Activated CD4-positive, CD25-positive, alpha-beta regulatory T cell (primary cell): ENCODE measurements at regions not wholly inside any gene's neighbourhood (a gene's known extent, or its start where the extent isn't known, plus 50 kb on each side); places are given as distances from the start of the nearest gene placed in this dataset.
A peak's percentile ranks its signal among the peaks of the same experiment; 100 is the strongest.
"Not testable (repeated sequence)": the region's sequence is repeated elsewhere in the genome, so short reads cannot be mapped to it uniquely, and the experiment has no call there.

Source experiments
- DNase-seq, 4 experiments: peaks; one replicate each; lab custom pipeline; 2025; lab: John Stamatoyannopoulos, UW

DNA sequence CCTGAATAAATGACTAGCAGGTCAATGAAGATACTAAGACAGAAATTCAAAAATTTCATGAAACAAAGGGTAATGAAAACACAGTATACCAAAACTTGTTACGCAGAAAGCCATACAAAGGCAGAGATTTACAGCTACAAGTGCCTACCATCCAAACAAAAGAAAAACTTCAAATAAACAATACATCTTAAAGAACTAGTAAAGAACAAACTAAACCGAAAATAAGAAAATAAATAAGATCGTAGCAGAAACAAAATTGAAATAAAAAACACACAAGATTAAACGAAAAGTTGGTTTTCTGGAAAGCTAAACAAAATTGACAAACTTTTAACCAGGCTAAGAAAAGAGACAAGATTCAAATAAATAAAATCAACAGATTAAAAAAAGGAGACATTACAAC is 51.5 kb downstream of the VPREB1 start:
- DNase-seq, result not testable (repeated sequence)

DNA sequence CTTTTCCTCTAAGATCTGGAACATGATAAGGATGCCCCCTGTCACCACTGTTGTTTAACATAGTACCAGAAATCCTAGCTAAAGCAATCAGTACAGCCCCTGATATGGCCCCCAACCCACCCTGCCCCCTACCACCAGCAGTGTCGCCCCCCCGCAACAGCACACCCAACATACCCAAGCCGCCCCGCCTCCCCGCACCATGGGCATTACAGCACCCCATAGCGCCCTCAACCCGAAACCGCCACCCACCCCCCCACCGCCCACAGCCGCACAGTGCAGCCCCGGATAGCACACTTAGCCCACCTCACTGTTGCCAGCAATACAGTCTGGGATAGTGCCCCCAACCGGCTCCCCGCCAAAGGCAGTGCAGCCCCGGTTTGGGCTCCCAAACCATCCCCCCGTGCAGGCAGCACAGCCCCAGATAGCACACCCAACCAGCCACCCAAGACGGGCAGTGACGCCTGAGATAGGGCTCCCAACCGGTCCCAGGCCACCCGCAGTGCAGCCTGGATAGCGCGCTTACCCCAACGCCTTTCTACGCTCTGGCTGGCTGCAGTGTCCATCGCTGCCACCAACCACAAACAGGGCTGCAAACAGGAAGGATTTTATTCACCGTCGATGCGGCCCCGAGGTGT is 52.7 kb downstream of the VPREB1 start:
- not testable (repeated sequence) for DNase-seq

DNA sequence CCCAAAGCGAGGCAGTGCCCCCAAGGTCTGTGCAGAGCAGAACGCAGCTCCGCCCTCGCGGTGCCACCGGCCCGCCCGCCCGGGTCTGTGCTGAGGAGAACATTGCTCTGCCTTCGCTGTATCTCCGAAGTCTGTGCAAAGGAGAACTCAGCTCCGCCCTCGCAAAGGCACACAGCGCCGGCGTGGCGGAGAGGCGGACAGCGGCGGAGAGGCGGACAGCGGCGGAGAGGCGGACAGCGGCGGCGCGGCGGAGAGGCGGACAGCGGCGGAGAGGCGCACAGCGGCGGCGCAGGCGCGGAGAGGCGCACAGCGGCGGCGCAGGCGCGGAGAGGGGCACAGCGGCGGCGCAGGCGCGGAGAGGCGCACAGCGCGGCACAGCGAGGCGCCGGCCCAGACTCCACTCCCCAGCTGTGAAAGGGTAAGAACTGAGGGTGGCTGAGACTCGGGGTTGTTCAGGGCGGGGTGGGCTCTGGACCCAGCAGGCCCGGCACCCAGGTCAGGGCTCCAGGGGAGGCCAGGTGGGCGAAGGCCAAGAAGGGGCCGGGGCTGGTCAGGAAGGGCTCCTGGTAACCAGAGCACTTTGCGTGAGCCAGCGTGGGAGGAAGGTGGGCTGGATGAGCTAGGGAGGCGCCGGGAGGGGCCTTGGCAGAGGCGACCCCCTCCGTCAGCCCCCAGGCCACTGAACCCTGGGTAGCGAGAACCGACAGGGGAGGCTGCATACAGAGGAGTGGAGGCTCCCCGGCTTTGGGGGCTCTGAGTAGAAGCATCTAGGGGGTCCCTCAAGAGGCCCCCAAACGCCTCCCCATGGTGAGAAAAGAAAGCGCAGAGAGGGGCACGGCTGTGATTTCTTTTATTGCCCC is 53.4 kb downstream of the VPREB1 start:
- DNase-seq, result peak; percentile 49 to 71 (median 58)

DNA sequence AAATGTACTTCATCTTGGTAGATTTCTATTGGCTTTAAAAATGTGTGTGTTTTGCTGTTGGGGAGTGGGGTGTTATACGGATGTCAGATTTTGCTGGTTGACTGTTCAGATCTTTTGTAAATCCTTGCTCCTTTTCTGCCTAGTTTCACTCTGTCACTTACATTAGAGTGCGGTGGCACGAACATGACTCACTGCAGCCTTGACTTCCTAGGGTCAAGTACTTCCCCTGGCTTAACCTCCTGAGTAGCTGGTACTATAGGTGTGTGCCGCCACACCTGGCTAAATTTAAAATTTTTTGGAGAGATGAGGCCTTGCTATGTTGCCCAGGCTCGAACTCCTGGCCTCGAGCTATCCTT is 54.0 kb downstream of the VPREB1 start:
- DNase-seq, result not testable (repeated sequence)

DNA sequence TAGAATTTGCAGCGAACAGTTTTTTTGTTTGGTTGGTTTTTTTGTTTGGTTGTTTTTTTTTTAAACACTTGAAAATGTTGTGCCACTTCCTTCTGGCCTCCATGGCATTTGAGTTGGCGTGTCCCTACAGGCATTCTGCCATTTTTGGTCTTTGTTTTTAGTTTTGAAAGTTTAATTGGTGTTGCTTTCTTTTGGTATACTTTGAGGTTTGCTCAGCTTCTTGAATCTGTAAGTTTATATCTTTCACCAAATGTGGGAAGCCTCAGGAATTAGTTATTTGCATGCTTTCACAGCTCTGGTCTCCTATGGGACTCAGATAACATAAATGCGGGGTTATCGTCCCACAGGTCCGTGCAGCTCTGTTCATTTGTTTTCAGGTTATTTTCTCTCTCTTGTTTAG is 55.9 kb downstream of the VPREB1 start:
- not testable (repeated sequence) for DNase-seq

DNA sequence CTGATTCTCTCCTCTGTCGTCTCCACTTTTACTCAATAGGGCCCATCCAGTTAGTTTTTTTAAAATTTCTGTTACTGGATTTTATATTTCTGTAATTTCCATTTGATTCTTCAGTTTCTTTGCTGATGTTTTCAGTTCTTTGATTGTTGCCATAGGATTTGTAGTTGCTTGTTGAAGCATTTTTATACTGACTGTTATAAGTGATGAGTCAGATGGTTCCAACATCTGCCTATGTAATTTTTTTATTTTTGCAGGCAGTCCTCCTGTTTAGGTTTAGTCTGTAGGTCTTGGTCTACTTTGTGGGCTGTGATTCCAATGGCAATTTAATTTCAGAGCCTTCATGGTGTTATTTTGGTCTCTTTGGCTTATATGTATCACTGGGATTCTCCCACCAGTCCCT is 56.4 kb downstream of the VPREB1 start:
- DNase-seq, result not testable (repeated sequence)

DNA sequence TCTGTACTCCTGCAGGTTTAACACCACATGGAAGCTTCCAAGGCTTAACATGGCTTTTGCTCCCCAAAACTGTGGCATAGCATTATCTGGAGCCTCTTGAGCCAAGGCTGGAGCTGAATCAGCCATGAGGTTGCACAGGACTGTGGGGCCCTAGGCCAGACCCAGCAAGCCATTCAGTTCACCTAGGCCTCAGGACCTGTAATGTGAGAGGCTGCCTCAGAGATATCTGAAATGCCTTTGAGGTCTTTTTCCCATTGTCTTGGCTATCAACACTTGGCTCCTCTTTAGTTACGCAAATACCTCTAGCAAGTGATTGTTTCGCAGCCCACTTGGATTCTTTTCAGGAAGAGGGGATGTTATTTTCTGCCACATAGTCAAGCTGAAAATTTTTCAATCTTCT is 72.0 kb downstream of the VPREB1 start:
- no peak for DNase-seq

DNA sequence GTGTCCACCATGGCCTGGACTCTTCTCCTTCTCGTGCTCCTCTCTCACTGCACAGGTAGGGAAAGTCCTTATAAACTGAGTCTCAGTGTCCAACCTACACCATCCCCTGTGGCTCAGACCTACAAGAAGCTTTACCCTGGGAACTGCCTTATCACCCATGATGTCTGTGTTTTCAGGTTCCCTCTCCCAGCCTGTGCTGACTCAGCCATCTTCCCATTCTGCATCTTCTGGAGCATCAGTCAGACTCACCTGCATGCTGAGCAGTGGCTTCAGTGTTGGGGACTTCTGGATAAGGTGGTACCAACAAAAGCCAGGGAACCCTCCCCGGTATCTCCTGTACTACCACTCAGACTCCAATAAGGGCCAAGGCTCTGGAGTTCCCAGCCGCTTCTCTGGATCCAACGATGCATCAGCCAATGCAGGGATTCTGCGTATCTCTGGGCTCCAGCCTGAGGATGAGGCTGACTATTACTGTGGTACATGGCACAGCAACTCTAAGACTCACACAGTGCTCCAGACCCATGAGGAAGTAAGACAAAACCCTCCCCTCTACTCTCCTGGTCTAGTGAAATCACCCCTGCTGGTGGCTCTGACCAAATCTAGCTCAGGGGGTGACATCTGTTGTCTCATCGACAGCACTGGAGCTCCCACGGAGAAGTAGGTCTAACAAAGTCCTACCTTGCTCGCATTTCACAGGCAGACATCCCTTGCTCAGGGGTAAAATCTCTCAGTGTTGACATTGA is 74.3 kb downstream of the VPREB1 start:
- DNase-seq, result no peak

DNA sequence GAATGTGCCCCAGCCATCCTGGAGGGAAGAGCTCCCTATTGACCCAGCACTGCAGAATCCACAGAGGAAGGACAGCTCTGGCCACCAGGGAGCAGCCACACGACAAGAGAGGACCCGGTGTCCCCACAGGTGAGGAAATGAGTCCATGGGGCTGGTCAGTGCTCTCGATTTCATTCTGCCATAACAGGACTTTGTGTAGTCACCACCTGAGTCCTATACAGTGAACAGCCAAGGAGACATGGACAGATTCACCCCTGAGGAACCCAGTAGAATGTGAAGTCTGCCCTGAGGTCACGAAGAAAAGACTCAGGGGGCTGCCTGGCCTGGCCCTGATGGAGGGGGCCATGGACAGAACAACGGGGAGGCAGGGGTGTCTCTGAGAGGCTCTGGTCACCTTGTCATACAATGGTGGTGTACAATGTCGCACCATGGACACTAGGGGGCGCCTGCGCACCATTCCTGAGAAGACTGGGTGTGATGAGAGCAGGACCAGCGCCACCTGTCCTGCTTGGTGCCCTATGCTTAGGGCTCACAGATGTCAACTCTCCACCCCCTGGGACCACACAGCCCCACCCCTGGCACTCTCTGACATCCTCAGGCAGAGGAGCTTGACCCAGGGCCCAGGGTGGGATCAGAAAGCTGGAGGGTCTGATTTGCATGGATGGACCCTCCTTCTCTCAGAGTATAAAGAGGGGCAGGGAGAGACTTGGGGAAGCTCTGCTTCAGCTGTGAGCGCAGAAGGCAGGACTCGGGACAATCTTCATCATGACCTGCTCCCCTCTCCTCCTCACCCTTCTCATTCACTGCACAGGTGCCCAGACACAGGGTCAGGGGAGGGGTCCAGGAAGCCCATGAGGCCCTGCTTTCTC is 77.4 kb downstream of the VPREB1 start:
- peak; percentile 10 to 58 (median 48) for DNase-seq

DNA sequence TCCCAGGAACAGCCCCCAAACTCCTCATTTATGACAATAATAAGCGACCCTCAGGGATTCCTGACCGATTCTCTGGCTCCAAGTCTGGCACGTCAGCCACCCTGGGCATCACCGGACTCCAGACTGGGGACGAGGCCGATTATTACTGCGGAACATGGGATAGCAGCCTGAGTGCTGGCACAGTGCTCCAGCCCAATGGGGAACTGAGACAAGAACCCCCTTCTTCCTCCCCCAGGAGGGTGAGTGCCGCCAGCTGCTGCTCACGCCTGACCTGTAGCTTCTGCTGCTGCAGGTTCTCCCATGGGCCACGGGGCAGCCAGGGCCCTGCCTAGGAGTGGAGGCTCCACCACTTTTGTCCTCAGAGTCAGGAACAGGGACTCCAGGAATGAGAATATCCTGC is 78.2 kb downstream of the VPREB1 start:
- DNase-seq, result no peak

DNA sequence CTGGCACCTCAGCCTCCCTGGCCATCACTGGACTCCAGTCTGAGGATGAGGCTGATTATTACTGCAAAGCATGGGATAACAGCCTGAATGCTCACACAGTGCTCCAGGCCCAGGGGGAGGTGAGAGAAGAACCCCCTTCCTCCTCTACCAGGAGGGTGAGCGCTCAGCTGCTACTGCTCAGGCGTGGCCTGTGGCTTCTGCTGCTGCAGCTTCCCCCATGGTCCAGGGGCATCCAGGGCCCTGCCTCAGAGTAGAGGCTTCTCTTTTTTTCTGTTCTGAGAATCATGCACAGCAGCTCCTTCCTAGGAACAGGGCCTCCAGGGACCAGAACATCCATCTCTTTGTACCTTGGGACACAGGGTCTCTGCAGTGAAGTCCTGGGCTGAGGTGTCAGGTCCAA is 83.1 kb downstream of the VPREB1 start:
- DNase-seq, result no peak

DNA sequence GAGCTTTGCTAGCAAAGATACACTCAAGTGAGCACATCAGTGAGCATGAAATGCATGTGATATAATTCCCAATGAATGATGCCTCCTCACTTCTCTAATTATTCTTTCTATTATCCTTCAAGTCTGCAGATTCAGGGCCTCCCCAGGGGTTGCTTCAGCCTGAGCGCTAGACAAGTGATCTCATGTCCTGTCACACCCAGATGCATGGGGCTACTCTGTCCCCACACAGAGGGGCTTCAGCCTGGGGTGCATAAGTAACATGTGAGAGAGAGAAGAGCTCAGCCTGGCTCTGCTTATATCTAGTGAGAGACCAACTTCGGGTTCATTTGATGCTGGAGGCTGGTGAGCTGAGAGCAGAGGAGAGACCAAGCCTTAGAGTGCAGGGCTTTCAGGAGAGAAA is 85.2 kb downstream of the VPREB1 start:
- no peak for DNase-seq

DNA sequence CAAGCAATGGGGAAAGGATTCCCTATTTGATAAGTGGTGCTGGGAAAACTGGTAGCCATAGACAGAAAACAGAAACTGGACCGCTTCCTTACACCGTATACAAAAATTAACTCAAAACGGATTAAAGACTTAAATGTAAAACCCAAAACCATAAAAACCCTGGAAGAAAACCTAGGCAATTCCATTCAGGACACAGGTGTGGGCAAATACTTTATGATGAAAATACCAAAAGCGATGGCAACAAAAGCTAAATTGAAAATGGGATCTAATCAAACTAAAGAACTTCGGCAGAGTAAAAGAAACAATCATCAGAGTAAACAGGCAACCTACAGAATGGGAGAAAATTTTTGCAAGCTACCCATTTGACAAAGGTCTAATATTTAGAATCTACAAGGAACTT is 91.1 kb downstream of the VPREB1 start:
- DNase-seq, result not testable (repeated sequence)

DNA sequence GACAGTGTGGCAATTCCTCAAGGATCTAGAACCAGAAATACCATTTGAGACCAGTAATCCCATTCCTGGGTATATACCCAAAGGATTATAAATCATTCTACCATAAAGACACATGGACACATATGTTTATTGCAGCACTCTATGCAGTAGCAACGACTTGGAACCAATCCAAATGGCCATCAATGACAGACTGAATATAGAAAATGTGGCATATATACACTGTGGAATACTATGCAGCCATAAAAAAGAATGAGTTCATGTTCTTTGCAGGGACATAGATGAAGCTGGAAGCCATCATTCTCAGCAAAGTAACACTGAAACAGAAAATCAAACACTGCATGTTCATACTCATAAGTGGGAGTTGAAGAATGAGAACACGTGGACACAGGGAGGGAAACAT is 91.7 kb downstream of the VPREB1 start:
- DNase-seq, result not testable (repeated sequence)

DNA sequence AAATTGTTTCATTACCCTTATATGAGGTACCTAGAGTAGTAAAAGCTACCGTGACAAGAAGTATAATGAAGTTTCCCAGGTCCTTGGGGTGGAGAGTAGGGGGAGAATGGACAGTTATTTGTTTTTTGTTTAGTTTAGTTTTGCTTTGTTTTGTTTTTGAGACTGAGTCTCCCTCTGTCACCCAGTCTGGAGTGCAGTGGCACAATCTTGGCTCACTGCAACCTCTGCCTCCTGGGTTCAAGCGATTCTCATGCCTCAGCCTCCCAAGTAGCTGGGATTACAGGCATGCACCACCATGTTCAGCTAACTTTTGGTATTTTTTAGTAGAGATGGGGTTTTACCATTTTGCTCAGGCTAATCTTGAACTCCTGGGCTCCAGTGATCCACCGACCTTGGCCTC is 94.2 kb downstream of the VPREB1 start:
- not testable (repeated sequence) for DNase-seq

DNA sequence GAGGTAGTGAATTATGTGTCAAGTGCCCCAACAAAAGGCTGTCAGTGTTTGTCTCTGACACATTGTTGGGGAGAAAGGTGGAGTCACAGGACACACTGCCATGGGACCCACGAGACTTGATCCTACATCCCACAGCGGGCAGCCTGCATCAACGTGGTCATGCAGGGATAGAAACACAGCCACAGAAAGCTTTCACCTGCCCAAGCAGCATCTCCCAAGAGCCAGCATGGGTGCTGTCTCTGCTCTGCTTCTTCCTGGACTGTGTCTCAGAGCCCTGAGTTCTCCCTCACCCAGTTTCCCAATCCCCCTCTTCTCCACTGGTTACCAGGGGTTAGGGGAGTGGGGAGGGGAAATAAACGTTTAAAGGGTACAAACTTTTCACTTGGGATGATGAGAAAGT is 97.2 kb downstream of the VPREB1 start:
- DNase-seq, result no peak

DNA sequence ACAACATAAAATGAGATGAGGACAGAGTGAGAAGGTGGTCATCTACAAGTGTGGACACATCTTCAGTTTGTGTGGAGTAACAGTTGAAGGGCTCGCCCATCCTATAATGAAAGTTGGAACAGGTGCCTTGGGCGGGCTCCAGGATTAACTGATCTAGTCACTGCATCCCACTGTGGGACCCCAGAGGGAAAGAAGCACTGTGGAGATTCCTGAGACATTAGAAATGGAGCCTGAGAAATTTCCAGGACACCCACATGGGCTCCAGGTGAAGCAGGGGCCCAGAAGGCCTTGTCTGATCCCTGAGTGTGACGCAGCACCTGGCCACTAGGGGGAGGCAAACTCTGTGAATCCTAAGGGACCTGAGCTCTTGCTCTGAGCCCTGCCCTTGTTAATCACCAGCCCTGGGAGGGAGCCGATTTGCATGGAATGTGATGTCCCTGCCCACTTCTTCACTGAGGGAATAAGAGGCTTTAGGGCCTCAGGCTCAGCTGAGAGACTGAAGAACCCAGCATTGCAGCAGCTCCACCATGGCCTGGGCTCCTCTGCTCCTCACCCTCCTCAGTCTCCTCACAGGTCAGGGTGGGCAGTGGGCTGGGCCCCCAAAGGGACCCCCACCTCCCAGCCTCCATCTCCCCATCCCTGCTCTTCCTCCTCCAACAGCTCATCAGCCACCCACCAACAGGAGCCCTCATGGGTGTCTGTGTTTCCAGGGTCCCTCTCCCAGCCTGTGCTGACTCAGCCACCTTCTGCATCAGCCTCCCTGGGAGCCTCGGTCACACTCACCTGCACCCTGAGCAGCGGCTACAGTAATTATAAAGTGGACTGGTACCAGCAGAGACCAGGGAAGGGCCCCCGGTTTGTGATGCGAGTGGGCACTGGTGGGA is 98.4 kb downstream of the VPREB1 start:
- peak; percentile 43 to 69 (median 52) for DNase-seq

DNA sequence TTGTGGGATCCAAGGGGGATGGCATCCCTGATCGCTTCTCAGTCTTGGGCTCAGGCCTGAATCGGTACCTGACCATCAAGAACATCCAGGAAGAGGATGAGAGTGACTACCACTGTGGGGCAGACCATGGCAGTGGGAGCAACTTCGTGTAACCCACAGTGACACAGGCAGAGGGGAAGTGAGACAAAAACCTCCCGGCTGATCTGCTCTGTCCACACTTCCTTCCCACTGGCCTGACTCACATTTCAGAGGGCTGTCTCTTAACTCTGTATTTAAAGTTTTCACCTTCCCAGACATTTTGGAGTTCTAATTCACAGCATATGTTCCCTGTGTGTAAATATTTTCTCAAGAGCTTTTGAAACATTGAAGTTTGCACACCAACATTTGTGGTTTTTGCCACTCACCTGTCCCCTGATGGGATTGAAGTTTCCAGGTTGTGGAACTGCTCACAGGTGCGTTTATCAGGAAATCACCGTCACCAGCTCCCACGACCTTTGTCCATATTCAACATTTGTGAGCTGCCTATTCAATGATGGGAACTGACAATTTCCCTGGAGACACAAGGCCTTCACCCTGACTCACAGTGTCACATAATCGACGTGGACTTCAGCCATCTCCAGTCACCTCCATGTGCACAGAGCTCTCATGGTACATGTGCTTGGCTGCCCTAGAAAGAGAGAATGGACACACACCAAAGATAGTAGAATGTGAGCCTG is 99.2 kb downstream of the VPREB1 start:
- DNase-seq, result no peak

DNA sequence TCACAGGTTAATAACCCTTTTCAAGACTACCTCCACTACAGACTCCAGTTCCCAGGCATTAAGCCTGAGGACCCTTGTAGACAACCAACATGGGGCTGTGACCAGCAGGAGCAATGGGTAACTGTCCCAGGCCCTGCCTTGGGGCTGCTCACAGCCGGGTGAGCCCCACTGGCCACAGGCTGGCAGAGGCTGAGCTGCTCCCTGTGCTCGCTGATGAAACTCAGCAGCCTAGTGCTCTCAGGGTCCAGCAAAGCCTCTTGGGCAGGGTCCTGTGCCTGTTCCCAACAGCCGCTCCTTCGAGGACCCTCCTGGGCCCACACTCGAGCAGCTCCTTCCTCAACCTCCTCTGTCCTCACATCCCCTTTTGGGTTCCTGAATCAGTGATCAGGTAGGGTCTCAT is 99.8 kb downstream of the VPREB1 start:
- no peak for DNase-seq

DNA sequence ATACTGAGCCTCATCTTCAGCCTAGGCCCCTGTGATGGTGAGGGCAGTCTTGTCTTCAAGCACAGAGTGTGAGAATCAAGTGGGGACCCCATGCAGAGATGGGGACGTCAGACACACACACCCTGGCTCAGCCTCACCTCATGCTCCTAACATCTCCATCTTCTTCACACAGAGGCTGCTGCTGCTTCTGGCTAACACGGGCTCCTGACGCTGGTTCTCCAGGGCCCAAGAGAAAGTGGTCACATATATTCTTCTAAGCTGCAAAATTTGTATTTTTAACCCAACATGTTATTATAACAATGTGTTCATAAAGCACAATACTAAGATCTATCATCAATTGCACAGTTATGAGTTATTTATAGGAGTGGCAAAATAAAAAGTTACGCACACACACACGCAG is 101.2 kb downstream of the VPREB1 start:
- DNase-seq, result no peak
